DOHH2 (cell line): ENCODE measurements at regions not wholly inside any gene's neighbourhood (a gene's known extent, or its start where the extent isn't known, plus 50 kb on each side); places are given as distances from the start of the nearest gene placed in this dataset.
"Not testable (repeated sequence)": the region's sequence is repeated elsewhere in the genome, so short reads cannot be mapped to it uniquely, and the experiment has no call there.

ENCODE experiments used
- CTCF ChIP-seq: fragments of 200-600 bp; sonication (generic); IDR thresholded peaks from one replicate; pipeline ENCODE4 v1.5.1; 2014; ENCODE audit warnings: antibody characterized with exemption, mild to moderate bottlenecking, low read depth, low read length; ENCODE audit not compliant: poor library complexity, severe bottlenecking
- EZH2phosphoT487 ChIP-seq: fragments of 200-600 bp; sonication (generic); IDR thresholded peaks from 2 replicates; pipeline ENCODE4 v1.6.1; 2017; ENCODE audit warnings: borderline replicate concordance, mild to moderate bottlenecking, antibody characterized with exemption, low read length, moderate library complexity, mixed read lengths

DNA sequence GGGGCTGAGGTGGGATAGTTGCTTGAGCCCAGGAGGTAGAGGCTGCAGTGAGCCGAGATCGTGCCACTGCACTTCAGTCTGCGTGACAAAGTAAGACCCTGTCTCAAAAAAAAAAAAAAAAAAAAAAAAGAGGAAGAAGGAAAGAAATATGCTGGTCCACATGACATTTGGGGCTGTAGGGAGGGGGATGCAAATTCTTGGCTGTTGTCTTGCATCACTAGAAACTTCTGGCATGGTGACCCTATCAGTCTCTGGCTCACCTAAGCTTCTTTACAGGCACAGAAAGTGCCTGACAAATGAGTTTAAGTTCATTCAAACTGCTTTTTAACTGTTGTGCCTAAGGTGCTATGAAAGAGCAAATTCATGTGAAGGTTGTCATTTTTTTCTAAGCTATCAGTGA, 93.5 kb downstream of the NBPF8 start:
- not testable (repeated sequence) for TF ChIP-seq CTCF, EZH2phosphoT487
